ENCODE measurements at regions not wholly inside any gene's neighbourhood (a gene's known extent, or its start where the extent isn't known, plus 50 kb on each side); places are given as distances from the start of the nearest gene placed in this dataset.

DNA sequence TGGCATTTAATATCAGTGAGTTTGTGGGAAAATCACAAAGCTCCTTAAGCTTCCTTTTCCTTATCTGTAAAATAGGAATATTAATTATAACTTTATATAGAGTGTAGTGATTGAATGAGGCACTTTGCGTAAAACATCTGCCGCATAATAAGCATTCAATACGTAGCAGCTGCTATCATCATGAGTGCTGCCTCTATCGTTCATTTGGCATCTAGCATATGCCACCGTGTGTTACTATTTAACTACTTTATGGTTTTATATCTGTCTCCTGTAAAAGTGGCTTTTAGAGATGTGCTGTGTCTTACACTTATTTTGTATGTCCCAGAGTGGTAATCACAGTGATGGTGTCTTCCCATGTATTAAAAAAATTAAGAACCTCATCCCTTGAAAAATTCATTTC lies 729.6 kb downstream of the SORCS3 start:
- no peak for DNase-seq (ENCODE audit: low spot score)
- ChIA-PET POLR2A (interaction anchor here (0.6 to 1.0 kb wide), 2 partner anchors 9 to 10 kb away, joined by 3 to 4 read pairs; no protein-coding TSS in a partner anchor), CTCF (ENCODE audit: unreplicated experiment) (no interaction called here)
- H3K4me3 ChIP-seq (ENCODE audit: low read depth, low read length, poor library complexity, severe bottlenecking): no peak overlapping the region
- no TSS peak for BruUV-seq (replicated peaks)
- no peak overlapping the region for H3K4me2 ChIP-seq (ENCODE audit: low read length)
- no peaks in the 10 kb centered on the region for H3K79me2 ChIP-seq (ENCODE audit: insufficient read depth, low read depth, low read length)
- H2AFZ ChIP-seq (ENCODE audit: low read length): no peak overlapping the region
- intact Hi-C loops (cut with micrococcal nuclease; ENCODE audit: unreplicated experiment): no loop called here
- H3K4me1 ChIP-seq (ENCODE audit: insufficient read depth, low read length, poor library complexity, severe bottlenecking): no peaks in the 10 kb centered on the region
- H3K9me3 ChIP-seq (ENCODE audit: low read length): no peaks in the 10 kb centered on the region
- TF ChIP-seq, protein P1, sequence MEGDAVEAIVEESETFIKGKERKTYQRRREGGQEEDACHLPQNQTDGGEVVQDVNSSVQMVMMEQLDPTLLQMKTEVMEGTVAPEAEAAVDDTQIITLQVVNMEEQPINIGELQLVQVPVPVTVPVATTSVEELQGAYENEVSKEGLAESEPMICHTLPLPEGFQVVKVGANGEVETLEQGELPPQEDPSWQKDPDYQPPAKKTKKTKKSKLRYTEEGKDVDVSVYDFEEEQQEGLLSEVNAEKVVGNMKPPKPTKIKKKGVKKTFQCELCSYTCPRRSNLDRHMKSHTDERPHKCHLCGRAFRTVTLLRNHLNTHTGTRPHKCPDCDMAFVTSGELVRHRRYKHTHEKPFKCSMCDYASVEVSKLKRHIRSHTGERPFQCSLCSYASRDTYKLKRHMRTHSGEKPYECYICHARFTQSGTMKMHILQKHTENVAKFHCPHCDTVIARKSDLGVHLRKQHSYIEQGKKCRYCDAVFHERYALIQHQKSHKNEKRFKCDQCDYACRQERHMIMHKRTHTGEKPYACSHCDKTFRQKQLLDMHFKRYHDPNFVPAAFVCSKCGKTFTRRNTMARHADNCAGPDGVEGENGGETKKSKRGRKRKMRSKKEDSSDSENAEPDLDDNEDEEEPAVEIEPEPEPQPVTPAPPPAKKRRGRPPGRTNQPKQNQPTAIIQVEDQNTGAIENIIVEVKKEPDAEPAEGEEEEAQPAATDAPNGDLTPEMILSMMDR (conservative IDR thresholded peaks at IDR 0.05; ENCODE audit: low read length): no peak
- TF ChIP-seq EZH2phosphoT487 (IDR thresholded peaks at IDR 0.05; ENCODE audit: borderline replicate concordance, low read depth, low read length): no peak
- H4K20me1 ChIP-seq (ENCODE audit: insufficient read depth, low read length): no peaks in the 10 kb centered on the region
- no peak overlapping the region for H3K27ac ChIP-seq (ENCODE audit: low read depth, low read length, poor library complexity, severe bottlenecking)
- H3K36me3 ChIP-seq (ENCODE audit: insufficient read depth, low read length): no peaks in the 10 kb centered on the region
- no peaks in the 10 kb centered on the region for H3K9me2 ChIP-seq (ENCODE audit: insufficient read depth, low read length)

- POLR2A ChIA-PET: interaction anchor here (1.5 kb wide), 1 partner anchor 11 kb away, joined by 3 read pairs; no protein-coding TSS in a partner anchor
- no TSS peak for BruUV-seq (replicated peaks)
- Histone ChIP-seq H4K20me1 (ENCODE audit: insufficient read depth, low read length) (no peaks in the 10 kb centered on the region), H3K9me2 (ENCODE audit: insufficient read depth, low read length) (no peaks in the 10 kb centered on the region), H3K27ac (ENCODE audit: low read depth, low read length, poor library complexity, severe bottlenecking) (no peak overlapping the region), H2AFZ (ENCODE audit: low read length) (no peak overlapping the region), H3K4me3 (ENCODE audit: low read depth, low read length, poor library complexity, severe bottlenecking) (no peak overlapping the region), H3K4me2 (ENCODE audit: low read length) (no peak overlapping the region), H3K79me2 (ENCODE audit: insufficient read depth, low read depth, low read length) (no peaks in the 10 kb centered on the region), H3K9me3 (ENCODE audit: low read length) (no peaks in the 10 kb centered on the region), H3K36me3 (ENCODE audit: insufficient read depth, low read length) (no peaks in the 10 kb centered on the region), H3K4me1 (ENCODE audit: insufficient read depth, low read length, poor library complexity, severe bottlenecking) (no peaks in the 10 kb centered on the region)
- TF ChIP-seq, protein P1 (conservative IDR thresholded peaks at IDR 0.05; ENCODE audit: low read length): no peak
- no peak for TF ChIP-seq EZH2phosphoT487 (IDR thresholded peaks at IDR 0.05; ENCODE audit: borderline replicate concordance, low read depth, low read length)
- CTCF ChIA-PET (ENCODE audit: unreplicated experiment): no interaction called here
- DNase-seq (ENCODE audit: low spot score): no peak
- intact Hi-C loops (cut with micrococcal nuclease; ENCODE audit: unreplicated experiment): no loop called here
Measured at GRCh38 chr10:105359708-105360107, 718.6 kb downstream of the SORCS3 start.

DNA sequence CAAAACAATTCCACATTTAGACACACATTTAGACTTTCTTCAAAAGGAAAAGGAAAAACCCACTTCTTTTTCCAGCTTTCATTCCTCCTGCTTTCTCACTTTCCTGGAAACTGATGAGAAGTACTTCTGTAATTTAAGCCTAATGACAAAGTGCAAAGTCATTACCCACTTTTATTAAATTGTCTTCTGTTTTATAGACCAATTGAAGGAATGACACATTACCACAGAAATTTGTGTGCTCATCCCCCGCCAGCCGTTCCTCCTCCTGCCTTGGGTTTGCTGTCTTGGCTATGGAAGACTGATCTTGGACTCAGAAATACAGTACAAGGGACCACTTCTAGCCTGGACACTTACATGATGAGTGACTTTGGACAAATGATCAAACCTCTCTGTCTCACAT lies 717.8 kb downstream of the SORCS3 start:
- TF ChIP-seq, protein P1 (conservative IDR thresholded peaks at IDR 0.05; ENCODE audit: low read length): no peak
- no peak for TF ChIP-seq EZH2phosphoT487 (IDR thresholded peaks at IDR 0.05; ENCODE audit: borderline replicate concordance, low read depth, low read length)
- H3K4me2 ChIP-seq (ENCODE audit: low read length): no peak overlapping the region
- no peak for DNase-seq (ENCODE audit: low spot score)
- no peaks in the 10 kb centered on the region for H3K36me3 ChIP-seq (ENCODE audit: insufficient read depth, low read length)
- no peaks in the 10 kb centered on the region for H3K9me2 ChIP-seq (ENCODE audit: insufficient read depth, low read length)
- no peaks in the 10 kb centered on the region for H4K20me1 ChIP-seq (ENCODE audit: insufficient read depth, low read length)
- H3K79me2 ChIP-seq (ENCODE audit: insufficient read depth, low read depth, low read length): no peaks in the 10 kb centered on the region
- H3K4me1 ChIP-seq (ENCODE audit: insufficient read depth, low read length, poor library complexity, severe bottlenecking): no peaks in the 10 kb centered on the region
- ChIA-PET CTCF (ENCODE audit: unreplicated experiment) (no interaction called here), POLR2A (no interaction called here)
- no peak overlapping the region for H3K4me3 ChIP-seq (ENCODE audit: low read depth, low read length, poor library complexity, severe bottlenecking)
- no peak overlapping the region for H3K27ac ChIP-seq (ENCODE audit: low read depth, low read length, poor library complexity, severe bottlenecking)
- no TSS peak for BruUV-seq (replicated peaks)
- intact Hi-C loops (cut with micrococcal nuclease; ENCODE audit: unreplicated experiment): no loop called here
- no peak overlapping the region for H2AFZ ChIP-seq (ENCODE audit: low read length)
- no peaks in the 10 kb centered on the region for H3K9me3 ChIP-seq (ENCODE audit: low read length)
